HCT116 (cell line): ENCODE measurements at regions not wholly inside any gene's neighbourhood (a gene's known extent, or its start where the extent isn't known, plus 50 kb on each side); places are given as distances from the start of the nearest gene placed in this dataset.

Experiments used
- POLR2AphosphoS5 ChIP-seq: IDR thresholded peaks from 2 replicates; pipeline ENCODE4 v1.6.1; 2011; ENCODE audit warnings: mild to moderate bottlenecking, low read depth, low read length, moderate library complexity
- SIN3A ChIP-seq: IDR thresholded peaks from 2 replicates; pipeline ENCODE4 v1.6.1; 2012; ENCODE audit warnings: low read depth
- ZFX ChIP-seq: fragments of 450-650 bp; IDR thresholded peaks from 2 replicates; pipeline ENCODE4 v1.6.1; 2017
- TF ChIP-seq, protein P1 (sequence below), 3 experiments: fragments of 200-600 bp in 1 of 3; sonication (generic) in 1 of 3; IDR thresholded peaks in 2 of 3; conservative IDR thresholded peaks in 1 of 3; 2 replicates each; pipeline ENCODE4 v1.5.1; 2012 to 2017; ENCODE audit warnings: low read depth in 2 of 3, low read length in 2 of 3, antibody characterized with exemption in 1 of 3, borderline replicate concordance in 1 of 3, control low read depth in 1 of 3, mild to moderate bottlenecking in 1 of 3, mixed read lengths in 1 of 3, mixed run types in 1 of 3, moderate library complexity in 1 of 3; ENCODE audit not compliant: insufficient read depth in 1 of 3

DNA sequence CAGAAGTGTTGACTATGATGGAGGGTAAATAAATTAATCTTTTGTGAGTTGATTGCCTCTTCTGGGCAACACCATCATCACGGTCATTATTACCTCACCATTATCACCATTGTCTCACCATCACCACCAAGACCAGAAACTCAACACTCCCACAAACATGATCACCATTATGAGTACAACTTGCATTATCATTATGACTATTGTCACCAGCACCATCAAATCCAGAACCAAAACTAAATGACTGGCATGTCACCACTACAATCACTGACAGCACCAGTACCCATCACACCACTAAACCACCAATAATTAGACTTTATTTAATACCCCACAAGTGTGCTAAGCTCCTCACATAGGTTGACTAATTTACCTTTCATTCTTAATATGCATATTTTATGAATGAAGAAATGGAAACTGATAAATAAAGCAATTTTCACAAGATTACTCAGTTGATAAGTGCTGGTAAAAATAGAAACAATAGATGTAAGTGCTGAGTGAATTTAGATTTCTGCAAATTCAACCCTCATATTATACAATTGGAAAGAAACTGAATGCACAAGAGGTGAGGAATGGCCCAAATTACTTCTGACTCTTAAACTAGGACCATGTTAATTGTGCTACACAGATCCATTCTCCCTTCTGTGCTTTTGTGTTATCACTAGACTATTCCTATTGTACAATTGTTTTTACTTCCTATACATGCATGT, 517.8 kb upstream of the PAPPA start:
- TF ChIP-seq, protein P1, sequence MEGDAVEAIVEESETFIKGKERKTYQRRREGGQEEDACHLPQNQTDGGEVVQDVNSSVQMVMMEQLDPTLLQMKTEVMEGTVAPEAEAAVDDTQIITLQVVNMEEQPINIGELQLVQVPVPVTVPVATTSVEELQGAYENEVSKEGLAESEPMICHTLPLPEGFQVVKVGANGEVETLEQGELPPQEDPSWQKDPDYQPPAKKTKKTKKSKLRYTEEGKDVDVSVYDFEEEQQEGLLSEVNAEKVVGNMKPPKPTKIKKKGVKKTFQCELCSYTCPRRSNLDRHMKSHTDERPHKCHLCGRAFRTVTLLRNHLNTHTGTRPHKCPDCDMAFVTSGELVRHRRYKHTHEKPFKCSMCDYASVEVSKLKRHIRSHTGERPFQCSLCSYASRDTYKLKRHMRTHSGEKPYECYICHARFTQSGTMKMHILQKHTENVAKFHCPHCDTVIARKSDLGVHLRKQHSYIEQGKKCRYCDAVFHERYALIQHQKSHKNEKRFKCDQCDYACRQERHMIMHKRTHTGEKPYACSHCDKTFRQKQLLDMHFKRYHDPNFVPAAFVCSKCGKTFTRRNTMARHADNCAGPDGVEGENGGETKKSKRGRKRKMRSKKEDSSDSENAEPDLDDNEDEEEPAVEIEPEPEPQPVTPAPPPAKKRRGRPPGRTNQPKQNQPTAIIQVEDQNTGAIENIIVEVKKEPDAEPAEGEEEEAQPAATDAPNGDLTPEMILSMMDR (IDR thresholded peaks at IDR 0.05 in 2 of 3, conservative IDR thresholded peaks at IDR 0.05 in 1 of 3; ENCODE audit: borderline replicate concordance in 1 of 3, insufficient read depth in 1 of 3, low read depth in 2 of 3, low read length in 2 of 3) = no peak
- TF ChIP-seq SIN3A = no peak
- TF ChIP-seq ZFX = no peak
- no peak for TF ChIP-seq POLR2AphosphoS5
